SK-N-MC (cell line): ENCODE measurements at regions not wholly inside any gene's neighbourhood (a gene's known extent, or its start where the extent isn't known, plus 50 kb on each side); places are given as distances from the start of the nearest gene placed in this dataset.
"Not testable (repeated sequence)": the region's sequence is repeated elsewhere in the genome, so short reads cannot be mapped to it uniquely, and the experiment has no call there.

Experiments used
- DNase-seq: peaks from one replicate; pipeline ENCODE4 v3.0.0-alpha.2; 2011; ENCODE audit warnings: low read depth, low spot score
- H3K27ac ChIP-seq: fragments of 200-600 bp; sonication (generic); 2 replicates; pipeline ENCODE4 v1.5.1; 2016; ENCODE audit warnings: mixed run types
- H3K36me3 ChIP-seq: fragments of 200-600 bp; sonication (generic); 2 replicates; pipeline ENCODE4 v1.6.1; 2017; ENCODE audit warnings: antibody characterized with exemption, low read length, mixed read lengths; ENCODE audit not compliant: insufficient read depth
- H3K4me3 ChIP-seq: fragments of 200-600 bp; sonication (generic); 2 replicates; pipeline ENCODE4 v1.5.1; 2016
- H3K9ac ChIP-seq: fragments of 200-600 bp; sonication (generic); 2 replicates; pipeline ENCODE4 v1.8.0; 2017; ENCODE audit warnings: mixed run types, mixed read lengths; ENCODE audit not compliant: insufficient read length
- H3K9me3 ChIP-seq: fragments of 200-600 bp; sonication (generic); 2 replicates; pipeline ENCODE4 v1.6.1; 2017; ENCODE audit warnings: low read depth, mild to moderate bottlenecking, antibody characterized with exemption, low read length, moderate library complexity, mixed read lengths
- EZH2 ChIP-seq: fragments of 200-600 bp; sonication (generic); IDR thresholded peaks from one replicate; pipeline ENCODE4 v1.6.1; 2017; ENCODE audit warnings: antibody characterized with exemption
- FOXP2 ChIP-seq: optimal IDR thresholded peaks from 2 replicates; pipeline ENCODE3; 2011; ENCODE audit warnings: mild to moderate bottlenecking, moderate library complexity; ENCODE audit not compliant: insufficient read depth; ENCODE audit errors: extremely low read length, control extremely low read depth
- POLR2AphosphoS5 ChIP-seq: IDR thresholded peaks from 2 replicates; pipeline ENCODE4 v1.6.1; 2012; ENCODE audit warnings: mild to moderate bottlenecking, low read depth, low read length, borderline replicate concordance

- H3K27ac ChIP-seq: no peak overlapping the region
- H3K36me3 ChIP-seq: no peaks in the 10 kb centered on the region
- H3K9ac ChIP-seq: no peak overlapping the region
- TF ChIP-seq FOXP2 (no peak), POLR2AphosphoS5 (no peak), EZH2 (no peak)
- H3K9me3 ChIP-seq: no peaks in the 10 kb centered on the region
- no peak for DNase-seq
- no peak overlapping the region for H3K4me3 ChIP-seq
Observed at GRCh38 chr1:173303984-173304383, 96.9 kb upstream of the TNFSF4 start.

GRCh38 chr1:173304529-173305227 is 97.5 kb upstream of the TNFSF4 start:
- Histone ChIP-seq H3K36me3 (no peaks in the 10 kb centered on the region), H3K9ac (no peak overlapping the region), H3K4me3 (no peak overlapping the region), H3K9me3 (no peaks in the 10 kb centered on the region), H3K27ac (no peak overlapping the region)
- TF ChIP-seq EZH2: no peak
- TF ChIP-seq POLR2AphosphoS5: no peak
- no peak for TF ChIP-seq FOXP2
- DNase-seq: no peak

GRCh38 chr1:173307845-173308244 is 100.7 kb upstream of the TNFSF4 start:
- Histone ChIP-seq H3K27ac (no peak overlapping the region), H3K36me3 (no peaks in the 10 kb centered on the region), H3K4me3 (no peak overlapping the region), H3K9me3 (0 out of 2 replicates have a peak, but pooled peaks cover 2% of the 10 kb centered on the region), H3K9ac (no peak overlapping the region)
- TF ChIP-seq FOXP2: no peak
- no peak for DNase-seq

GRCh38 chr1:173314656-173315055 is 107.5 kb upstream of the TNFSF4 start:
- no peak for DNase-seq
- Histone ChIP-seq H3K36me3 (no peaks in the 10 kb centered on the region), H3K9me3 (0 out of 2 replicates have a peak, but pooled peaks cover 2% of the 10 kb centered on the region), H3K9ac (no peak overlapping the region), H3K27ac (no peak overlapping the region), H3K4me3 (no peak overlapping the region)
- TF ChIP-seq EZH2: no peak
- TF ChIP-seq POLR2AphosphoS5: no peak
- TF ChIP-seq FOXP2: no peak

- DNase-seq: no peak
- no peaks in the 10 kb centered on the region for H3K36me3 ChIP-seq
- no peak overlapping the region for H3K4me3 ChIP-seq
- no peak overlapping the region for H3K9ac ChIP-seq
- H3K27ac ChIP-seq: no peak overlapping the region
- TF ChIP-seq FOXP2 (no peak), POLR2AphosphoS5 (no peak), EZH2 (no peak)
- H3K9me3 ChIP-seq: no peaks in the 10 kb centered on the region
Observed at GRCh38 chr1:173315296-173315695, 108.2 kb upstream of the TNFSF4 start.

- no peak overlapping the region for H3K9ac ChIP-seq
- TF ChIP-seq POLR2AphosphoS5 (no peak), FOXP2 (no peak), EZH2 (no peak)
- no peaks in the 10 kb centered on the region for H3K9me3 ChIP-seq
- no peak overlapping the region for H3K4me3 ChIP-seq
- H3K36me3 ChIP-seq: no peaks in the 10 kb centered on the region
- no peak for DNase-seq
- no peak overlapping the region for H3K27ac ChIP-seq
Observed at GRCh38 chr1:173318788-173319187, 111.7 kb upstream of the TNFSF4 start.

- not testable (repeated sequence) for H3K9me3 ChIP-seq, H3K27ac ChIP-seq, DNase-seq, H3K9ac ChIP-seq, H3K36me3 ChIP-seq, H3K4me3 ChIP-seq
Observed at GRCh38 chr1:173324352-173324751, 117.2 kb upstream of the TNFSF4 start.

- H3K4me3 ChIP-seq, H3K27ac ChIP-seq, H3K9ac ChIP-seq, H3K9me3 ChIP-seq, H3K36me3 ChIP-seq, DNase-seq: not testable (repeated sequence)
Observed at GRCh38 chr1:173327987-173328386, 120.9 kb upstream of the TNFSF4 start.

- H3K9ac ChIP-seq: no peak overlapping the region
- no peaks in the 10 kb centered on the region for H3K36me3 ChIP-seq
- no peaks in the 10 kb centered on the region for H3K9me3 ChIP-seq
- no peak overlapping the region for H3K4me3 ChIP-seq
- TF ChIP-seq EZH2: no peak
- TF ChIP-seq FOXP2: no peak
- TF ChIP-seq POLR2AphosphoS5: no peak
- DNase-seq: no peak
- no peak overlapping the region for H3K27ac ChIP-seq
Observed at GRCh38 chr1:173328961-173329360, 121.8 kb upstream of the TNFSF4 start.

- Histone ChIP-seq H3K4me3 (no peak overlapping the region), H3K9me3 (no peaks in the 10 kb centered on the region), H3K36me3 (no peaks in the 10 kb centered on the region), H3K27ac (no peak overlapping the region), H3K9ac (no peak overlapping the region)
- no peak for TF ChIP-seq FOXP2
- no peak for TF ChIP-seq POLR2AphosphoS5
- no peak for TF ChIP-seq EZH2
- no peak for DNase-seq
Observed at GRCh38 chr1:173329726-173330125, 122.6 kb upstream of the TNFSF4 start.
